Activated T-cell treated with anti-CD3 and anti-CD28 coated beads, Interleukin-2, amount 50 U/mL, for 72 hours (primary cell): ENCODE measurements at regions not wholly inside any gene's neighbourhood (a gene's known extent, or its start where the extent isn't known, plus 50 kb on each side); places are given as distances from the start of the nearest gene placed in this dataset.

Experiments
- ATAC-seq, 2 donors: fragments of 150-1000 bp; cut with Tn5 transposase; replicated peaks in 1 of 2; 2 replicates each; pipeline ENCODE4 v1.10.0; 2021; ENCODE audit warnings: moderate library complexity in 2 of 2, mild to moderate bottlenecking in 1 of 2
- DNase-seq, 2 donors: peaks; one replicate each; pipeline ENCODE4 v3.0.0; 2021 to 2022; ENCODE audit warnings: mixed read lengths in 1 of 2
- H3K27ac Mint-ChIP-seq: one replicate; pipeline ENCODE4 v1.8.0; 2022; ENCODE audit warnings: mild to moderate bottlenecking, moderate library complexity, mixed read lengths
- H3K27me3 Mint-ChIP-seq: one replicate; pipeline ENCODE4 v1.8.0; 2022; ENCODE audit warnings: low read depth, mixed read lengths
- H3K36me3 Mint-ChIP-seq, 2 donors: one replicate each; pipeline ENCODE4 v1.8.0; 2022; ENCODE audit warnings: mixed read lengths in 2 of 2, mild to moderate bottlenecking in 1 of 2; ENCODE audit not compliant: insufficient read depth in 2 of 2
- H3K4me1 Mint-ChIP-seq: one replicate; pipeline ENCODE4 v1.8.0; 2022; ENCODE audit warnings: low read depth, mixed read lengths
- H3K4me3 Mint-ChIP-seq, 2 donors: one replicate each; pipeline ENCODE4 v1.8.0; 2022; ENCODE audit warnings: mild to moderate bottlenecking in 2 of 2, mixed read lengths in 2 of 2, moderate library complexity in 2 of 2
- H3K9me3 Mint-ChIP-seq, 2 donors: one replicate each; pipeline ENCODE4 v1.8.0; 2022; ENCODE audit warnings: mixed read lengths in 2 of 2

- Mint-ChIP-seq H3K27me3 (no peaks in the 10 kb centered on the region), H3K9me3 (no peaks in the 10 kb centered on the region), H3K27ac (no peak overlapping the region), H3K4me1 (peaks cover 46% of the 10 kb centered on the region), H3K36me3 (no peaks in the 10 kb centered on the region), H3K4me3 (no peak overlapping the region)
- DNase-seq (no peak), ATAC-seq (no peak)
These were observed 140.3 kb upstream of the ERRFI1 start for GRCh38 chr1:8166406-8166805.

- H3K27me3 Mint-ChIP-seq: no peaks in the 10 kb centered on the region
- H3K36me3 Mint-ChIP-seq: no peaks in the 10 kb centered on the region
- no peak overlapping the region for H3K4me3 Mint-ChIP-seq
- DNase-seq (no peak), ATAC-seq (no peak)
- no peaks in the 10 kb centered on the region for H3K9me3 Mint-ChIP-seq
- H3K4me1 Mint-ChIP-seq: peaks cover 46% of the 10 kb centered on the region
- H3K27ac Mint-ChIP-seq: no peak overlapping the region
These were observed 139.7 kb upstream of the ERRFI1 start for GRCh38 chr1:8165595-8166360.

DNA sequence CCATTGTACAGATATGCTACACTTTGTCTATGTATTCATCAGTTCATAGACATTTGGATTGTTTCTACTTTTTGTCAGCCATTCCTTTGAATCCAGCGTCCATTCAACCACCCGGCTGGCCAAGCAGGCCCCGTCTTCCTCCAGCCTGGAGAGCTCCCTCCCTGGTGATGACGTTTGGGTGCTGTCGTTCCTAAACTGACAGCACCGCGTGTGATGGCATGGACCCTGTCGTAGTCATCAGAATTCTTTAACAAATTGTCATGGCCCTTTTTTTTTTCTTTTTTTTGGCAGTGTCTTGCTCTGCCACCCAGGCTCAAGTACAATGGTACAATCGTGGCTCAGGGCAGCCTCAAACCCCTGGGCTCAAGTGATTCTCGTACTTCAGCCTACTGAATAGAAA lies 138.6 kb upstream of the ERRFI1 start:
- peaks cover 40% of the 10 kb centered on the region for H3K4me1 Mint-ChIP-seq
- no peaks in the 10 kb centered on the region for H3K27me3 Mint-ChIP-seq
- DNase-seq (no peak), ATAC-seq (no peak)
- H3K4me3 Mint-ChIP-seq: no peak overlapping the region
- H3K36me3 Mint-ChIP-seq: no peaks in the 10 kb centered on the region
- H3K9me3 Mint-ChIP-seq: no peaks in the 10 kb centered on the region
- no peak overlapping the region for H3K27ac Mint-ChIP-seq

GRCh38 chr1:8163039-8163438 lies 136.9 kb upstream of the ERRFI1 start:
- no peaks in the 10 kb centered on the region for H3K27me3 Mint-ChIP-seq
- ATAC-seq (no peak), DNase-seq (no peak)
- H3K9me3 Mint-ChIP-seq: peaks cover 0 to 2% of the 10 kb centered on the region in 2 donors
- no peak overlapping the region for H3K27ac Mint-ChIP-seq
- peaks cover 39% of the 10 kb centered on the region for H3K4me1 Mint-ChIP-seq
- H3K36me3 Mint-ChIP-seq: no peaks in the 10 kb centered on the region
- no peak overlapping the region for H3K4me3 Mint-ChIP-seq

- Mint-ChIP-seq H3K4me1 (peaks cover 30% of the 10 kb centered on the region), H3K27me3 (no peaks in the 10 kb centered on the region), H3K36me3 (no peaks in the 10 kb centered on the region), H3K4me3 (no peak overlapping the region), H3K27ac (no peak overlapping the region), H3K9me3 (peaks cover 0 to 2% of the 10 kb centered on the region in 2 donors)
- DNase-seq (no peak), ATAC-seq (no peak)
These were observed 136.1 kb upstream of the ERRFI1 start for GRCh38 chr1:8162168-8162567.

- H3K9me3 Mint-ChIP-seq: peaks cover 0 to 2% of the 10 kb centered on the region in 2 donors
- ATAC-seq (no peak), DNase-seq (no peak)
- no peak overlapping the region for H3K27ac Mint-ChIP-seq
- H3K27me3 Mint-ChIP-seq: no peaks in the 10 kb centered on the region
- no peak overlapping the region for H3K4me3 Mint-ChIP-seq
- H3K36me3 Mint-ChIP-seq: no peaks in the 10 kb centered on the region
- peaks cover 25% of the 10 kb centered on the region for H3K4me1 Mint-ChIP-seq
These were observed 135.5 kb upstream of the ERRFI1 start for GRCh38 chr1:8161546-8162105.

DNA sequence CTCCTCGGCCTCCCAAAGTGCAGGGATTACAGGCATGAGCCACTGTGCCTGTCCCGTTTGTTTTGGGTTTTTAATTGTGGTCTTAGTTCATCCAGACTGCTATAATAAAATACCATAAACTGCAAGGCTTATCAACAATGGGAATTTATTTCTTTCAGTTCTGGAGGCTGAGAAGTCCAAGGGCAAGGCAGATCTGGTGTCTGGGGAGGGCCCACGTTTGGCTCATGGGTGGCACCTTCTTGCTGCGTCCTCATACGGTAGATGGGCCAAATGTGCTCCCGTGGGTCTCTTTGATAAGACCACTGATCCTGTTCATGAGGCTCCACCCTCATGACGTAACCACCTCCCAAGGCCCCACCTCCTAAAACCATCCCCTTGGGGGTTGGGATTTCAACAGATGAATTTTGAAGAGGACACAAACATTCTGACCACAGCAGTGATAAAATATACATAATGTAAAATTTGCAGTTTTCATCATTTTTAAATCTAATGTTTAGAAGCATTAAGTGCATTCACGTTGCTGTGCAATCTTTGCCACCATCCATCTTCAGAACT lies 133.4 kb upstream of the ERRFI1 start:
- peaks cover 9% of the 10 kb centered on the region for H3K27me3 Mint-ChIP-seq
- H3K4me3 Mint-ChIP-seq: no peak overlapping the region

GRCh38 chr1:8158995-8159394 lies 132.9 kb upstream of the ERRFI1 start:
- Mint-ChIP-seq H3K36me3 (no peaks in the 10 kb centered on the region), H3K4me3 (peak overlapping the region in 1 of 2 donors; percentile 35), H3K27ac (peak overlapping the region; percentile 71), H3K4me1 (peaks cover 11% of the 10 kb centered on the region), H3K9me3 (peaks cover 0 to 2% of the 10 kb centered on the region in 2 donors), H3K27me3 (peaks cover 9% of the 10 kb centered on the region)
- no peak for ATAC-seq
- DNase-seq: no peak

More for the DNA sequence above, 133.4 kb upstream of the ERRFI1 start:
- no peaks in the 10 kb centered on the region for H3K36me3 Mint-ChIP-seq
- ATAC-seq (no peak), DNase-seq (no peak)
- peaks cover 11% of the 10 kb centered on the region for H3K4me1 Mint-ChIP-seq
- H3K9me3 Mint-ChIP-seq: peaks cover 0 to 2% of the 10 kb centered on the region in 2 donors
- H3K27ac Mint-ChIP-seq: no peak overlapping the region

DNA sequence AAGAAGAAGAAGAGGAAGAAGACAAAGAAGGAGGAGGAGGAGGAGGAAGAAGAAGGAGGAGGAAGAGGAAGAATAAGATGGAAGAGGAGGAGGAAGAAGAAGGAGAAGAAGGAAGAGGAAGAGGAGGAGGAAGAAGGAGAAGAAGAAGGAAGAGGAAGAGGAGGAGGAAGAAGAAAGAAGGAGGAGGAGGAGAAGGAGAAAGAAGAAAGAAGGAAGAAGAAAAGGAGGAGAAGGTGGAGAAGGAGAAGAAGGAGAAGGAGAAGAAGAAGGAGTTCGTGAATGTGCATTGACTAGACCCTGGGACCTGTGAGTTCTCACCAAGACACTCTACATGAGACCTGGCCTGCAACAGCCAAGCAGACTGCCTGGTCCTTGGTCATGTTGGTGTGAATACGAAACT lies 131.7 kb upstream of the ERRFI1 start:
- peaks cover 9% of the 10 kb centered on the region for H3K27me3 Mint-ChIP-seq
- H3K27ac Mint-ChIP-seq: no peak overlapping the region
- no peak for ATAC-seq
- peaks cover 2 to 7% of the 10 kb centered on the region in 2 donors for H3K36me3 Mint-ChIP-seq
- H3K4me1 Mint-ChIP-seq: peaks cover 22% of the 10 kb centered on the region
- DNase-seq: no peak
- H3K4me3 Mint-ChIP-seq: no peak overlapping the region
- peaks cover 3% of the 10 kb centered on the region in 2 donors for H3K9me3 Mint-ChIP-seq

DNA sequence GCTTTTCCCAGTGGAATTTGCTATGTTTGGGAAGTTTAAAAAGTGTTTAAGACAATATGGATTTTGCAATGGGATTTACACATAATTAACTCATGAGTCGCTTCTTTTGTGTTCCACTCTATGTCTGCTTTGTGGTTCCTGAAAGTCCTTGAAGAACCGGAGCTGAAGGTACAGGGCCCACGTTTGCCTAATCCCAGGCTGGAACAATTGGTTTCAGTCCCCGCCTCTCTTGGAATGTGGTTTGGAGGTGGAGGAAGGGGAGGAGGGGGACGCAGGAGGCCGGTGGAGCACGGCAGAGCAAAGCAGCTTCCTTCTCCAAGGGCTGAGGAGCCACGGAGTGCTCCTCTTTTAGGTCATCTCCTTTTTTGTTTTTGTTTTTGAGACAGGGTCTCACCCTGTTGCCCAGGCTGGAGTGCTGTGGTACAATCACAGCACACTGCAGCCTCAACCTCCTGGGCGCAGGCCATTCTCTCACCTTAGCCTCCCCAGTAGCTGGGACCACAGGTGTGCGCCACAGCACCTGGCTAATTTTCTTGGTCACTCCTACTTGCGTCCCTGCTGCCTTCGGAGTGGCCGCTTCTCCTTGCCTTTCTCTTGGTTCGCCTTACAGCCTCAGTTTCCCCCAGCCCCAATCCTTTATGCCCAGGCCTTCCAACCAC lies 129.5 kb upstream of the ERRFI1 start:
- ATAC-seq: no peak
- Mint-ChIP-seq H3K4me1 (peaks cover 43% of the 10 kb centered on the region), H3K4me3 (no peak overlapping the region)

GRCh38 chr1:8154621-8155052 lies 128.5 kb upstream of the ERRFI1 start:
- H3K27ac Mint-ChIP-seq: no peak overlapping the region
- H3K4me1 Mint-ChIP-seq: peaks cover 53% of the 10 kb centered on the region
- H3K36me3 Mint-ChIP-seq: peaks cover 2 to 9% of the 10 kb centered on the region in 2 donors
- peaks cover 3% of the 10 kb centered on the region in 2 donors for H3K9me3 Mint-ChIP-seq
- H3K4me3 Mint-ChIP-seq: no peak overlapping the region
- DNase-seq (no peak), ATAC-seq (no peak)
- H3K27me3 Mint-ChIP-seq: peaks cover 29% of the 10 kb centered on the region

More for the DNA sequence above, 129.5 kb upstream of the ERRFI1 start:
- Mint-ChIP-seq H3K9me3 (peaks cover 3% of the 10 kb centered on the region in 2 donors), H3K27ac (no peak overlapping the region), H3K36me3 (peaks cover 2 to 8% of the 10 kb centered on the region in 2 donors), H3K27me3 (peaks cover 25% of the 10 kb centered on the region)
- DNase-seq: no peak

DNA sequence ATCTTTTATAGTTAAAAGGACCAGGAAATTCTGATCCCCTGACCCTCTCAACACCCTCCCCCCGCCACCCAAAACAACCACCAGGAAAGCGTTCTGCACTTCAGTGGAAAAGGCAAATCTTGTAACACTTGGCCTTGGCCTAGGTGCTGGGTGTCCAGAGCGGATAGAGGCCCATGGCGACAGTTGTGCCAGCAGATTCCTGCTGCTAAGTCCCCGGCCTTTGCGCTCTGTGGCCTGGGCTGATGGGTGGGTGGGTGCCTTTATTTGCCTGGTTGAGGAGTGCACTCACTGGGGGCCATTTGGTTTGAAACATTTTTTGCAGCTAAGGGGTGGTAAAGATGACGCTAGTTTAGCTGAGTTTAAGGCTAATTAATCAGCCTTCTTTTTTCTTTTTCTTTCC lies 127.9 kb upstream of the ERRFI1 start:
- Mint-ChIP-seq H3K27me3 (peaks cover 30% of the 10 kb centered on the region), H3K27ac (no peak overlapping the region), H3K9me3 (peaks cover 2 to 3% of the 10 kb centered on the region in 2 donors), H3K4me3 (no peak overlapping the region), H3K36me3 (peaks cover 2 to 9% of the 10 kb centered on the region in 2 donors), H3K4me1 (peaks cover 53% of the 10 kb centered on the region)
- DNase-seq (no peak), ATAC-seq (no peak)
